ENCODE measurements at regions not wholly inside any gene's neighbourhood (a gene's known extent, or its start where the extent isn't known, plus 50 kb on each side); places are given as distances from the start of the nearest gene placed in this dataset.

- no peak for DNase-seq
Measured at GRCh38 chr6:118761645-118762044, 110.3 kb upstream of the CEP85L start.

- no peak for DNase-seq
Measured at GRCh38 chr6:118758946-118759345, 107.6 kb upstream of the CEP85L start.

GRCh38 chr6:118755941-118756646 is 104.7 kb upstream of the CEP85L start:
- no peak for DNase-seq

GRCh38 chr6:118752803-118753202 is 101.4 kb upstream of the CEP85L start:
- DNase-seq: no peak

GRCh38 chr6:118751072-118751471 is 99.7 kb upstream of the CEP85L start:
- no peak for DNase-seq

- DNase-seq: no peak
Measured at GRCh38 chr6:118750143-118750542, 98.8 kb upstream of the CEP85L start.

- DNase-seq: no peak
Measured at GRCh38 chr6:118748311-118749062, 97.1 kb upstream of the CEP85L start.

- DNase-seq: no peak
Measured at GRCh38 chr6:118746825-118747174, 95.4 kb upstream of the CEP85L start.

- DNase-seq: no peak
Measured at GRCh38 chr6:118746145-118746824, 94.9 kb upstream of the CEP85L start.

GRCh38 chr6:118745156-118745555 is 93.8 kb upstream of the CEP85L start:
- DNase-seq: no peak

GRCh38 chr6:118744261-118744941 is 93.0 kb upstream of the CEP85L start:
- DNase-seq: no peak

- DNase-seq: no peak
Measured at GRCh38 chr6:118743746-118744145, 92.4 kb upstream of the CEP85L start.

- DNase-seq: no peak
Measured at GRCh38 chr6:118740372-118740771, 89.0 kb upstream of the CEP85L start.

- DNase-seq: no peak
Measured at GRCh38 chr6:118739696-118740353, 88.4 kb upstream of the CEP85L start.

- DNase-seq: no peak
Measured at GRCh38 chr6:118736440-118736839, 85.0 kb upstream of the CEP85L start.

- no peak for DNase-seq
Measured at GRCh38 chr6:118735320-118735719, 83.9 kb upstream of the CEP85L start.

- peak; percentile 38 for DNase-seq
Measured at GRCh38 chr6:118725944-118726343, 74.6 kb upstream of the CEP85L start.

- no peak for DNase-seq
Measured at GRCh38 chr6:118724211-118724610, 72.8 kb upstream of the CEP85L start.

- DNase-seq: no peak
Measured at GRCh38 chr6:118722829-118723813, 71.7 kb upstream of the CEP85L start.

- no peak for DNase-seq
Measured at GRCh38 chr6:118720125-118720473, 68.7 kb upstream of the CEP85L start.

GRCh38 chr6:118719351-118720124 is 68.1 kb upstream of the CEP85L start:
- DNase-seq: no peak
